Mucosa of gallbladder (tissue), 1 donor: ENCODE measurements at regions not wholly inside any gene's neighbourhood (a gene's known extent, or its start where the extent isn't known, plus 50 kb on each side); places are given as distances from the start of the nearest gene placed in this dataset.

Experiments used
- DNase-seq: peaks from one replicate; pipeline ENCODE4 v3.0.0-alpha.2; 2020; ENCODE audit warnings: low spot score
- donor health status: DM: no; HTN: no; CAD: no.

DNA sequence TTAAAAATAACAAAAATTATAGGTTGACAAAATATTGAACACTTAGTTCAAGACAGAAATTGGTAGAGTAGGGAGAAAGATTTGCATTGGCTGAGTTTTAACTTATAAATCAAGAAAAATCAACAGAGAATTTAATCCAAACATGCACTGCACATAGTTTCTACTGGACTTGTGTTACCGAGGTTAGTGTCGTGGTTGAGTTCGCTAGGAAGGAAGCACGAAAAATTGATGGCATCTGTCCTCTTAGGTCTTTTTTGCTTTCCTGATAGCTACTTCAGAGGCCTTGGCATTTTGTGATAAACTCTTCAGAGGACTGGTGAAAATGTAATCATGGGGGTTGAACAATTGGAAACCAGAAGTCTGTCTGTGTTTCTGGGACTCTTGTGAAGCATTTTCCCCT, 392.9 kb downstream of the NUAK1 start:
- no peak for DNase-seq

DNA sequence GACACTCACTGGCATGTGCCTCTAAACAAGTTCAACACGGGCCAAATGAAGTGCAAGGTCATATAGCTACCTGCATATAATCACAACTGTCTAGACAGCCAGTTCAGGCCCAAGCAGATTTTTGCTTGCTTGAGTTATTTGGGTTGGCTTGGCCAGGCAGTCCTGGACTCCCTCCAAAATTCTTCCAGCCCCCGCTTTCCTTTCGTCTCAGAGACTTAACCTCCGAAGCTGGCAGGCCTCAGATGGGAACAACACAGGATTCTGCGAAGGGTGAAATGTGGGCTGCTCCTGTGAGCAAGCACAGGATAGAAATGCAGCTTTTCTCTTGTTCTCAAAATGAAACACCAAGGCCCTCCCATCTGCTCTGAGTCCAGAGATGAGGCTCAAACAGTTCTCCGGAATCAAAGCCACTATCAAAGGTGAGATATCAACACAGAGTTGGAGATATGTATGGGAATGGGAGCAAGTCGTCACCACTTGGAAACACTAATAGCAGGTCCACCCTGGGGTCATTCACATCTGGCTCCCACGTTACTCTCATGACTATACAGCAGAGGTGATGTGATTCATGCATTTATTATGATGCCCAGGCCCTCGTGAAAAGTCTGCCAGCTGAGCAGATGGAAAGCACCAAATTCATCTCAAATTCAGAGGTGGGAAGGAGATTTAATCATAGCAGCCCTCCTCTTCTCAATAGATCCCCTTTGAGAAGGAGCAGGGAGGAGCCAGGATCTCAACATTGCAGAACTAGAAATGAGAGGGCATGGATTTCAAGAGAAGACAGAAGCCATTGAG, 389.8 kb downstream of the NUAK1 start:
- DNase-seq = peak; percentile 45

DNA sequence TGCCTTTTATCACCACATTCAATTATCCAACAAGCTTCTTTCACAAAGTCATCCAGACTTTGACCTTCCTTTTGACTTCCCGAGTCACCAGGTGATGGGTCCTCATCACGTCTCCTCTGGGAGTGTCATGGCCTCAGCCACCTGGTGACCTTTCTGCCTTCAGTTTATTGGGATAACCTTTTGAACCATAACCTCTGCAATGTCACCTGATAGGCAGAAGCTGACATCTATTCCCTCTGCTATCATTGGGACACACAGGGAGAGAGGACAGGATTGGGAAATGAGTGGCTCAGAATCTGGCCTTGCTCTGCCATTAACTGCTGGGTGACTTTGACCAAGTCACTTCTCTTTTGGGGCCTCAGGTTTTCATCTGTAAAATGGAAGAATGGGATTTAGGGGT, 388.7 kb downstream of the NUAK1 start:
- DNase-seq = no peak

DNA sequence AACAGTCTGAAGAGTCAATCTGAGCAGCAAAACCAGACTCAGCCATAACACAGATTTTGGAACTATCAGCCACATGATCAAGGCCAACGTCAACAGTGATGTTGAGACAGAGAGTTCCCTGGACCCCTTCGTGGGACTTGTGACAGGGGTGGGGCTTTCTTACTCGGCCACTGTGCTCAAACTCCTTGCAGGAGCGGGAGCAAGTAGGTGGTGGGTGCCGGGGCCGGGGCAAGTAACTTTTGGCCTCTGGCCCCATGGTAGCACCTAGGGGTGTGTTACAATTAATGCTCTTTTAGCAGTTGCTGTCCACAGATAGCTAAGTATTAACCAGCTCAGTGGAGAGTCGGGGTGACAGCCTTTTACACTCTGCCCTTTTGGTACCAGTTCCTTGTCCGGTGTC, 384.4 kb downstream of the NUAK1 start:
- no peak for DNase-seq

DNA sequence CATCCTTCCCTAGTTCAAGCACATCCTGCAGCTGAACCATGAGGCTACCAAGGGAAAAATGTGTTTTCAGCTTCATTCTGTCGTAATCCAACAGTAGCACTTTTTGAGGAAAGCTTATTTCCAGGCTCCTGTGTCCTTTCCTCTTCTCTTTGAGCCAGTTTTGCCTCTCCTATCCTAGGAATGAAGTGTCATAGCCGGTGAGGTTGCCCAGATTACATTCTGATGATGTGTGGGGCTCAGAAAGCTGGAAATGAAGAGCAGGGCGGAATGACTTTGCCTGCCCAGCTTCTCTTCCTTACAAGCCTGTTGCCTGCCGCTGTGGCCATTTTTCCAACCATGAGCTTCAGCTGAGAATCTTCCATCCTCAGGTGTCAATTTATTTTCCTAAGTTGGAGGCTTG, 381.8 kb downstream of the NUAK1 start:
- no peak for DNase-seq

DNA sequence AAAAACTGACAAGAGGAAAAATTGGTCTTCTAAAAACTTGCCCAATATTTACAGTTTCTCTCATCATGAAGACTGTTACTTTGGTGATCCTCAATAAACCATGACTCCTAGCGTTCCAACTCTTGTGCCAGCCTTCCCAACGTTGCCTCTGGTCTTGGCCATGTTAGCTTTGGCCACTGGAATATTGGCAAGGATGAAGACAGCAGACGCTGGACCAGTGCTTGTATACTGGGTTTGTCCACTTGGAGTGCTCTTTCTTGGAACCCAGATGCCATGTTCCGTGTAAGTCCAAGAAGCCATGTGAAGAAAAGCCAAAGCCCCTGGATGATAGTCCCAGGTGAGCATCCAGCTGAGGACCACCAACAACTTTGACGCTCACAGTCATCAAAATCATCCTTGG, 379.6 kb downstream of the NUAK1 start:
- no peak for DNase-seq

DNA sequence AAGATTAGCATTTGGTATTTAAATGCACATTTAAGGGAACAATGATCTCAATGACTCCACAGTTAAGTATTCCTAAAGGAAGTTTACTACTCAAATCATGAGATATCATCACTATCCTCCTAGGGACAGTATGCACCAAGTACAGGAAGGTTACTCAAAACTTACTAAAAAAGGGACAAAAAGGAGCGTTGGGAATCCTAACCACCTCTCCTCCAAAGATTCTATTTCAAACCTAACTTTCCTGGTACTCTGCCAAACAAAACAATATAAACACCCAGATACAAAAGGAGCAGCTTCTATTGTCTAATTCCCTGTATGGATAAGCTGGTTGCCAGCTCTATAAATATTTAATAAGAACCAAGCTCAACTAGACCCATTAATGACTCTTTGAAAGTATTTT, 377.7 kb downstream of the NUAK1 start:
- DNase-seq = no peak

DNA sequence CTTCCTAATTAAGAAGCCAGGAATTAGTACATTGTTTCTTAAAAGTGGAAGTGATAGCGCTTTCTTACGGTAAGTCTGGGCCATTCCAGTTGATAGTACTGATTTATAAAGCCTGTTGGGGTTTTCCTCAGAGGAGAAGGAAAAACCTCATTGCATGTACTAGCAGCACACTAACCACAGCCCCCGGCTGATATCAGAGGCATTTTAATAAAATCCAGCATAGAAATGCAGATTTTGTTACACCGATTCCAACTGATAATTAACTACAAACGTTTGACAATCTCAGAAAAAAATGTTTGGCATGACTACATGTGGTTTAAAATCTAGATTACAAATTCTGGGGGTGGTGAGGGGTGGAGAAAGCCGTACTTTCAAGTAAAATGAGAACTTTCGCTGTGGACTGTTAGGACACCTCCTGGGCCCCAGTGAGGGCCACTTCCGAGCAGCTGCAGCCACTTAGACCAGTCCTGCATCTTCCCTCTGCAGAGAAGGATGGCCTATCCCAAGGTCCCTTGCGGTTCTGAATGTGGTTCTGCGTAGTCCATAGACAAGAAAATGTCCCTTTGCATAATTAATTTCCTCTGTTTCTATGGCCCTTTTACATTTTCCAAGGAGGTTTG, 374.4 kb downstream of the NUAK1 start:
- no peak for DNase-seq

DNA sequence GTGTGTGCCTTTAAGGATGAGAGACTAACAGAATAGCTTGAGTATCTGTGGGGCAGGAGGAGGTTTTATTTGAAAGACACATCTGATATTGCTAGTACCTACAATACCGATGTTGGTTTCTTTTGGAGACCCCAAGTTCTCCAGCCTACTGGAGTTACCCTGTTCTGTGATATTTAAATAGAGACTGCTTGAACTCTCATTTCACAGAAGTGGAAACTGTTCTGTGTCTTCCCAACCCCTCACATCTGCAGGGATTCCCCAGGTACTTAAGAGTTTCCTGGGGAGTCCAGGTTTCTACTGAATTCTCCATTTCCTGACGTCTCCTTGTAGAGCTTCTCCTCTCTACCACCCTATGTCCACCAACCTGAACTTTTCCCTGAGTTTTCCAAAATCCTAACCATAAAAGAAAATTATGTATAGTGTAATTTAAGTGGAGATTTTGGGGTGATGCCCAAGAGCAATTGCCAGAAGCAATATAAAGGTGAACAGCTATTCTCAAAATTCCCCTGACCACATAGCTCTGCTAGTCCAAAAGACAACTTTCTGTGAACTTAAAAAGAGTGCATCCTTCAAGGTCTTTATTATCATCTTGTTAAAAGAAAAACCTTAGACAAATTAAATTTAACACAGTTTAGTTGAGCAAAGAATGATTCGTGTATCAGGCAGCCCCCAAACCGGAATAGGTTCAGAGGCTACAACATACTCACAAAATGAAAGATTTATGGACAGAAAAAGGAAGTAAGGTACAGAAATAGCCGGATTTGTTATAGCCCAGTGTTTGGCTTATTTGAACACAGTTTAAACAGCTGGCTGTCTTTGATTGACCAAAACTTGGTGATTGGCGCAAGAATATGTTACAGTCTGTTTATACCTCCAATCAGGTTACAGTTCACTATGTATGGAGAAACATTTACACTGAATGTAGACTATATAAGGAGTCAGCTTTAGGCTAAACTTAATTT, 373.4 kb downstream of the NUAK1 start:
- no peak for DNase-seq

DNA sequence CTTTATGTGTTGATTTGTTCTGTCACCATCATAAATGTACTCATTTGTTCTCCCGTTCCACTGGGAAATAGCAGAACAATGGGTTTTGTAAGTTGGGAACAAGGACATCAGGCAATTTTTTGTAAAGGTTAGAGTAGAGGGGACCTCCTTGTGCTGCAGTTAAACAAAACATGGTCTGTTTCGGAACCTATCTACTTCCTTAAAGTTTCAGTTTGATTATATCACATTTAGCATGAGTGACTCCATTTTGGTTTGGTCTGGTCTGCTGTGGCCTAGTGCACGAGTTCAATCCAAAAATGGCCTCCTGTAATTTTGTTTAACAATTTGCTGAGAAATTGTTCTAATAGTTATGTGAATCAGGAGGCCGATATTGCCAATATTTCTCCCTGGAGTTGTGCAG, 372.7 kb downstream of the NUAK1 start:
- no peak for DNase-seq

DNA sequence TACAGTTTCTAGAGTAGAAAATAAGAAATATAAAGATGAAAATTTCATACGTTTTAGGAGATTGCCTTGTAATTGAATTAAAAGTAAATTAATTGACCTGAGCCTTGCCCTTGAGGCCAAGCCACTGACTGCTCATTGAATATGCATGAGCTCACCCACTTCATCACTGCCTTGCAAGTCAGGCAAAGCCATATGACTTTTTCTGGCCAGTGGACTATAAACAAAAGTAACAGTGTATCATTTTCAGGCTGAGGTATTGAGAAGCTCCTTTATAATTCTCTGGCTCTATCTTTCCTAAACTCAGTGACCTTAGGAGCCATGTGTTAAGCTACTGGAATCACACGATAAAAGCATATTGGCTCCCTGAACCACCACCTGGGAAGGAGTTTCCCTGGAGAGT, 369.3 kb downstream of the NUAK1 start:
- DNase-seq = no peak

DNA sequence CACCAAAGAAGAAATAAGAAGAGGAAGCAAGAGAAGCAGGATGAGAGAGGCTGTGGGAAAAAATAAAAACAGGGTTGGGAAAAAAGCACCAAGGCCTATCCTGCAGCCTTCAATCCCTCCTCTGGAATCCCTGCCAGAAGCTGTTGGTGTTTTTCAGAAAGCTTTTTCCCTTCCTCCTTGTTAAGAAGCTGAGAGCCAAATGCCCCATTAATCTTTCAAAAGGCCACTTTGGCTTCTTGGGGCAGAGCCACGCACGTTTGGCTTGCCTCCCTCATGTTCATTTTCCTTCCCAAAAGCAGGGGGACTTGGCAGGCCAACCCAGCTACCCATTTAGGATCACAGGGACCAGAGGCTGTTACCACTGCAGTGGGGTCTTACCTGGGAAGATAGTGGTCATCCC, 365.3 kb downstream of the NUAK1 start:
- no peak for DNase-seq

DNA sequence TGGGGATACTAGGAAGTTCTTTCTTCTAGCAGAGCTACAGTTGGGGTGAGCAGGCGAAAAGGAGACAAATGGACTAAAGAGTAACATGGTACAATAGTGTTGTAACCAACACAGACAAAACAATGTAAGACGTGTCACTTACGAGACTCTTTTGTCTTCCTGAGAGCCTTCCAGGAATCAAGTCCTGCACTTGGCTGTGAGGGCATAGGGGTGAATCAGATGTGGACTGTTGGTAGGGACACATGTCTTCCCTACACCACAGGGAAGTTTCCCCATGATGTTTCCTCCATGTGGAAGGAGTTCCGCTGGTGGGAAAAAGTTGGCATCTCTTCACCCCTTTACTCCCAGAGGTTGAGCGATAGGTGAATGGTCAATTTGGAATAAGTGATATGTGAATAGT, 364.7 kb downstream of the NUAK1 start:
- no peak for DNase-seq

DNA sequence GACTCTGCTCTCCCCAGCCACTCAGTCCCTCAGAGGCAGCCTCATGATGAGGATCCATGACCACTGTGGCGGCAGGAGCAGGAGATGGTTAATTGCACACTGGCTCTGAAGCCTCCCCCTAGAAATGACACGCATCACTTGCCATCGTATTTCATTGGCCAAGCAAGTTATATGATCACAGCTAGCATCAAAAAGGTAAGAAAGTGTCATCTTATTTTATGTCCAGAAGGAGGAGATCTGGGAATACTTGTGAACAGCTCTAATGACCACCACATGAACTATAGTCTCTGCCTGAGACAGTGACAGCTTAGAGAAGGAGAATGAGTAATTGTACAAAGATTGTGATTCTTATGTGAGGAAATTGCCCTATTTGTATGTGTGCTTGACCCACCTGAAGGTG, 363.4 kb downstream of the NUAK1 start:
- DNase-seq = no peak

DNA sequence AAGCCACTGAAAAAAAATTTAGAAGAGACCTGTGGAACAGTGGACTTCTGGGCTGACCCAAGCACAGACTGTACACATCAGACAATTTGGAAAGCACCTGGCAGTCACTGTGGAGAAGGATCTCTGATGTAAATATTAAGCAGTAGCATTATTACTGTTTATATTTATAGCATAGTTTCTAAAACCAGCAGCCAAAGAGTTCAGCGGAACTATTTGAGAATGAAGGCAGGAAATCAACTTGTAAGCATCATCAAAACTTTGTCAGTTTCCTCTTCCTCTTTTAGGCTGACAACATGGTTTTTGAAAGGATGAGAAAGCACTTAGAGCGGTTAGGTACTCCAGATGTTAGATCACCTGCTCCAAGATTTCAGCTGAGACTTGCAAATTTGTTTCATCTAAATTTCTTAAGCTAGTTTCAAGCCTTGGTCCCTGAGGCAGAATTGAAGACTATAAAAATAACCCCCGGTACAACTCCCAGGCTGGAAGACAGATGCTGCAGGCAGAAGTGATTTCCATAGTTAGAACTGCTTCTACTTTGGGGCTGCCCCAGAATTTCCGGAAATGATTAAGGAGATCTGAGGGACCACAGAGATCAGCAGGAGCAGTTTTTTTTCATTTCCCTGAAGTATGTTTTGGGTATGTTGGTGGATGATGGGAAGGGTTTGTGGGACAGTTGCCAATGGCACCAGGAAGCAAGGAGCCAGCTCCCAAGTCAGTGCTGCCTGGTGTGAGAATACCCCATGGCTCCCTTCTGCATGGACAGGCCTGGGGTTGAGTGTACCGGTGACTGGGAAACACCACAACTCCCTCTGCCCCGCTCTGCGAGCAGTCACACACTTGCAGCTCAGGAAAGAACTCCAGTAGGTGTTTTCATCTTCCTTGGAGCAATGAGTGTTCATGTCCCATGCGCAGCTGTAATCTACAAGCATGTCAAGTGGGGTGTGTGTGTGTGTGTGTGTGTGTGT, 354.5 kb downstream of the NUAK1 start:
- DNase-seq = no peak

DNA sequence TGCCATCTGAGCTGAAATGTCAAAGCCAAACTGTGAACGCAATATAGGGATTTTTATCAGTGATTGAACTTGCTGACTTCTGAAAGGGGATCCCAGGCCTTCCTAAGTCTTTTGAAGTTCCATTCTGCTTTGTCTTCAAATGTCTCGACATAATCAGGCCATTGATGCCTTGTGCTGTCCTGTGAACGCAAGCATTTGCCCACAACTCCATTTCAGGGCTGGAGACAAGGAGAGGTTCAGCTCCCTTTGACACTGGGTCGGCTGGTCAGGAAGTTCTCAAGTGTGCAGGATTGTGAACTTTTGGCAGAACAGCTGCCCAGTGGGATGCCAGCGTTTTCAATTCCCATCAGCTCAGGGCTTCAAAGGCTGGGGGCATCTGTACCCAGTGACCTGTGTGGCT, 345.3 kb downstream of the NUAK1 start:
- no peak for DNase-seq

DNA sequence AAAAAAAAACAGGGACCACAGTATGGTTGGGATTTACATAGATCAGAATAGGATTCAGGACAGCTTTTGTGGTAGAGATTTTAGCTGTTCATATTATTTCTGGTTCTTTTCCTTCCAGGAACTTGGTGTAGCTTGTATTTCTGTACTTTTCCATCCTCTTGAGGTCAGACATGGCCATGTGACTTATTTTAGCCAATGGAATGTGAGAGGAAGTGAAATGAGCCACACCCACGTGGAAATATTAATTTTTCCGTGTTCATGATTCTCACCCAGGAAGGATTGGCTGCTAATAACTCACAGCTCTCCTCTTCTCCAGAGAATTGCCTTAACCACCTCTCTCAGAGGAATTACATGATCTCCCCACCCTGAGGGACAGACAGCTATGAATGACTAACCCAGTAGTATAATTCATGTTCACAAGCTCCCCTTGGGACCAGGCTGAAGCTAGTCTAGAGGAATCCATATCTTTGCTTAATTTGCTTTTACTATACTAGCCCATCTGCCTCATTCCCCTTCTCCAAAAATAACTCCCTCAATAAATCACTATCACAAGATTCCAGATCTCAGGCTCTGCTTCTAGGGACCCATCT, 340.4 kb downstream of the NUAK1 start:
- no peak for DNase-seq

DNA sequence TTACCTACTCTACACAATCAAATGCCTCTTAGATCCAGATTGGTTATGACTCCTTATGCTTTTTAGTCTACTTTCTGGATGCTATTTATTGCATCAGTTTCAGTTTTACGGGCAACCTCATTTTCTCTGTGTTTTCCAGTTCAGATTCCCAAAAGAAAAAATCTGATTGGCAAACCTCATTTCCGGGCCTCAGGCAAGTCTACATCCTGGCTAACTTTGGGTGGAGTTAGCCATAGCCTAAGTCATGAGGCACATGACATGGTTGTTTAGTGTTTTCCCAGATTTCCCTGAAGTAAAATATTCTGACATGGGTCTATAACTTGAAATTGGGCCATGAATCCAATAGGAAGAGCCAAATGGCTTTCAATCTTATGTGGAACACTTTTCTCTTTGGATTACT, 339.7 kb downstream of the NUAK1 start:
- DNase-seq = no peak

DNA sequence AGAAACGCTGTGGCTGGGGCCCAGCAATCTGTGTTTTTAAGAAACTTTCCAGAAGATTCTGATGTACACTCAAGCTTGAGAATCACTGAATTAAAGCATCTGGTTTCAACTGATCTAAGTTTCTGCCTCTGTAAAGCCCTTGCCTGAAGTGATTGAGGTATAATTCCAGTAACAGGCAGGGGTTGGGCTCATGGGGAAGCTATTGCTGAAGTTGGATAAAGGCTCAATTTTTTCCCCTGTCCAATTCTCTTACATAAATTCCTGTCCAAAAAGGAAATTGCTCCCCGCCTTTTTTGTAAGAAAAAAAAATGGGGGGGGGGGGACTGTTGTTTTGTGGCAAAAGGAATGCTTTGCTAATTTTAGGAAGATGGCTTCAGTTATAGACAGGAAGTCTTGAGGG, 337.4 kb downstream of the NUAK1 start:
- no peak for DNase-seq

DNA sequence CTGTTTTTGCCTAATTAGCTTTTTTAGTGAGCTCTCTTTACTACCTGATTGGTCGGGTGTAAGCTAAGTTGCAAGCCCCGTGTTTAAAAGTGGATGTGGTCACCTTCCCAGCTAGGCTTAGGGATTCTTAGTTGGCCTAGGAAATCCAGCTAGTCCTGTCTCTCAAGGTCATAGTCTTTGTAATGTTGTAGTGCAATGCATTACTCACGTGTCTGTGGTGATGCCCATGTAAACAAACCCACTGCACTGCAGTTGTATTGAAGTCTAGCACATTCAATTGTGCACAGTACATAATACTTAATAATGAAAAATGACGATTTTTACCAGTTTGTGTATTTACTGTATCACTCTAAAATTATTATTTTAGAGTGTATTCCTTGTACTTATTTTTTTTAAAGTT, 335.5 kb downstream of the NUAK1 start:
- no peak for DNase-seq
